RCC 7860 (cell line): ENCODE measurements at regions not wholly inside any gene's neighbourhood (a gene's known extent, or its start where the extent isn't known, plus 50 kb on each side); places are given as distances from the start of the nearest gene placed in this dataset.
"Not testable (repeated sequence)": the region's sequence is repeated elsewhere in the genome, so short reads cannot be mapped to it uniquely, and the experiment has no call there.

Source experiments
- DNase-seq: peaks from one replicate; pipeline ENCODE4 v3.0.0-alpha.2; 2015; ENCODE audit warnings: low spot score
- FAIRE-seq: peaks from 2 replicates; lab custom pipeline; 2012; peaks lifted over from hg19 to GRCh38; lab: Jason Lieb, UNC

DNA sequence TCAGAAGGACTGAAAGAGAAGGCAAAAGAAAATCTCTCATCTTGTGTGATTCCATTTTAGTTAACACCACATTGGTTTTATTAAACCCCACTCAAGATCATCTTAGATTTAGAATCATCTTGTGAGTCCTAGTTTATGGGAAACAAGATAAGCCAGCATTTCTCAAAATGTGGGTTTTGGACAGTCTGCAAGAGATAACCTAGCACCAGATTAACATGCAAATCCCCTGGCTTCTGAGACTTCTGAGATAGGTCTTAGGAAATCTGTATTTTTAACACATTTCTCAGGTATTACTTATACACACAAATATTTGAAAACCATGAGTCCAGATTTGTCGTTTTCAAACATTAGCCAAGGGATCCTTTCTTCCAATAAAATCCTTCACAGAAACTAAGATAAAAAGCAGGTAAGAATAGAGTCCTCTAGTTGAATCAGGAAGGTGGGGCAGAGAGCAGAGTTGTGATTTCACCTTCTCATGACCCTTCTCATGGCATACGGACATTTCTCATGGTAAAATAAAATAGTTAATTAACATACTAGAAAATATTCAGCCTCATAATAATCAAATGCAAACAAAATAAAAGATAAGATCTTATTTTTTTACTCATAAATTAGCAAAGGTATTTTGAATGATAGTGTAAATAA is 287.2 kb upstream of the FN1 start:
- DNase-seq: no peak
- FAIRE-seq: peak; percentile 22

DNA sequence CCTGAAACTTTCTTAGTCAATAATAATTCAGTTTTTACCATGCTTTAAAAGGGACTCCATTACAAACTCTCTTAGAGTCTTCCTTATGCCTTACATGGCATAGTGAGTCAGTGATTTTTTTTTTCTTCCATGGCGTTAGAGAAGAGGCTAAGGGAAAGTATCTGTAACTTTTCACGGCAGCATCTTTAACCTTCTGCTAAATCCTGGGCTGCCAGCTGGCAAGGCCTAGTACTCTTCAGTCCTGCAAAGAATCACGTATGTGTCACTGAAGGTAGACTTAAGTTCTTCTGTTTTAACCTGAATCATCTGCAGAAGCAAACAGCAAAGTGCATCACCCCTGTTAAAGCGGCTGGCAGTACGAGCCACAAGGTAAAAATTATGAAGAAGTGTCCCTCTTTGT is 286.3 kb upstream of the FN1 start:
- FAIRE-seq (no peak), DNase-seq (no peak)

DNA sequence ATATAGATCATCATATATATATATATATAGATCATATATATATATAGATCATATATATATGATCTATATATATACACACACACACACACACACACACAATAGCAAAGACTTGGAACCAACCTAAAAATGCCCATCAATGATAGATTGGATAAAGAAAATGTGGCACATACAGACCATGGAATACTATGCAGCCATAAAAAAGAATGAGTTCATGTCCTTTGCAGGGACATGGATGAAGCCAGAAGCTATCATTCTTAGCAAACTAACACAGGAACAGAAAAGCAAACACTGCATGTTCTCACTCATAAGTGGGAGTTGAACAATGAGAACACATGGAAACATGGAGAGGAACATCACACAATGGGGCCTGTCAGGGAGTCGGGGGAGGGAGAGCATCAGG is 285.6 kb upstream of the FN1 start:
- FAIRE-seq, DNase-seq: not testable (repeated sequence)

DNA sequence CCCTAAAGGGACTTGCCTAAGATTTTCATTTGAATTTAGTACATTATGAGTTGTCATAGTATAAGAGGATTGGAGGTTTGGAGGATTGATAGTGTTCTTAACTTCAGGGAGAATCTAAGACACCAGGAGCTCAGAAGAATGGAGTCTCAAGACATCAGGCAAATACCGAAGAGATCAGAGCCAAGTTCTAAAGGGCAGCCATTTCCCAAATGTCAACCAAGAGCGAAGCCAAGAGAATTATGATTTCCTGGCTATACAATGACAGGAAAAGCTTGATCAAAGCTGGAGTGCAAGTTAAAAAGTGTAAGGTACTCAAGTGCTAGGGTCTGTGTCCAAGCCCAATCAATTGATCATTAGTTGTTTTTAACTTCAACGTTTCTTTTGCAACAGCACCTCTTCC is 283.0 kb upstream of the FN1 start:
- DNase-seq (no peak), FAIRE-seq (no peak)

DNA sequence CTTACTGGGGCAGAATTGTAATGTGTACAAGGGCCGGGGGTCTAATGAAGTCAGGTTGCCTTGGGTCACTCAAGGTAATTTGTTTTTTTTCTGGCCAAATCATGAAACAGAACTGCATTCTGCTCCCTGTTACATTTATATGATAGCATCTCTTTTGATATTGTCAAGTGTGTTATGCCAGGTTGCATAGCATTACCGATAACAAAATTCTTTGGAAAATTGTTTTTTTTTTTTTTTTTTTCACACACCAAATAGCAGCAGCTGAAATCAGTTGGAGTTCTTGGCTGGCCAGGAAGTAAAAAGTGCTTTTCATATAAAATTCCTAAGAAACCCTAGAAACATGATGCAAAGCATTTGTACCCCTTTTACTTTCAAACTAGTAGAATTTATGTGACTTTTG is 282.6 kb upstream of the FN1 start:
- no peak for FAIRE-seq
- no peak for DNase-seq

DNA sequence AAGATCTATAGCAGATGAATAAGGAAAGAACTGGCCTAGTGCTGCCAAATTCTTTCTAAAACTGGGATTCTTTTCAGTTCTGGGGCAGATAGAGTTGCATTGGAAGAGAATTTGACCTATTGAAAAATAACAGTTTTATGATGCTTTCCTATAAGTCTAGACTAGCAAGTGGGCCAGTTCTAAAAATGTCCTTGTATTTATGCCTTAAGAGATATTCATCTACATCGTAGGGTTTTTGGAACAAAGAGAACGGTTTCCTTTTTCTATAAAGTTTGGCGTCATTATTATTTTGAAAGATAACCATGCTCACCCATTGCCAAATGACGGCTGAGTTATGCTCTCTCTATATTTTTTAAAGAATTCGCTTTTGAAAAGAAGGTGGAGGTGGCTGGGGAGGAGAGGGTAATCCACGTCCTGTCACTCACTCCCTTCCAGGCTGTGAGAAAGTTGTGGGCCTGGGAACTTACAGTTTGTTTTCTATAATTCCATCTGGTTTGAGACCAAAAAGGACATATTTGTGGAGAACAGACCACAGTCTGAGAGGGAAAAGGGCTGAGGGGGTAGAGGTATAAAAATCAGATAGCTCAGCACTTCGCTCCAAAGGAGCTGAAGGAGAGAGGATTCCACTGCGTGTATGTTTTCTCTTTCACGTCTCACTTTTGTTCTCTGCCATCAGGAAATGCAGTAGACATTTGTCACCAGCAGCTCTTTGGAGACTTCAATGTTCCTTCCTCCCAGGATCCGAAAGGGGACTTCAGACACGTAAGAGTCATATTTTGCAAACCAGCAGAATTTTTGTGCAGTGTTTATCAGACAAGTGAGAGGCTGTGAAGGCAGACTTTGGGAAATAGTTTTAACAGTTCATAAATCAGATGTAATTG is 281.9 kb upstream of the FN1 start:
- no peak for FAIRE-seq

DNA sequence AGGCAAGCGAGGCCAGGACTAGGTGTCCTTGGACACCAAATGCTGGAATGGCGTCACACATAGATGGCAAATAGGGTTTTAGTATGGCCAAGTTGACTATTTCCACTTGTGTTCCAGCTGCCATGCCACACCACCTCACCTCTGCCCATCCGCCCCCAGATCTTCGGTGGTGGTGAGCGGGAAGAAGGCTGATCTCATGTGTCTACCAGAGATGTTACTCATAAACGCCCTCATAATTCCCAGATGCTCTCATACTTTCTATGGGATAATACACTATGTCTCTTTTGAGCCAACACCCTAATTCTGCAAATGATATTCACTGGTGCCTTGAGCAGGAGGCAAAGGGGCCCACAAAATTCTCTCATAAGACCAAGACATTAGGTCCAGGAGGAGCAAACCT is 281.1 kb upstream of the FN1 start:
- FAIRE-seq: no peak
- DNase-seq: no peak

More for the DNA sequence above, 281.9 kb upstream of the FN1 start:
- DNase-seq: no peak

DNA sequence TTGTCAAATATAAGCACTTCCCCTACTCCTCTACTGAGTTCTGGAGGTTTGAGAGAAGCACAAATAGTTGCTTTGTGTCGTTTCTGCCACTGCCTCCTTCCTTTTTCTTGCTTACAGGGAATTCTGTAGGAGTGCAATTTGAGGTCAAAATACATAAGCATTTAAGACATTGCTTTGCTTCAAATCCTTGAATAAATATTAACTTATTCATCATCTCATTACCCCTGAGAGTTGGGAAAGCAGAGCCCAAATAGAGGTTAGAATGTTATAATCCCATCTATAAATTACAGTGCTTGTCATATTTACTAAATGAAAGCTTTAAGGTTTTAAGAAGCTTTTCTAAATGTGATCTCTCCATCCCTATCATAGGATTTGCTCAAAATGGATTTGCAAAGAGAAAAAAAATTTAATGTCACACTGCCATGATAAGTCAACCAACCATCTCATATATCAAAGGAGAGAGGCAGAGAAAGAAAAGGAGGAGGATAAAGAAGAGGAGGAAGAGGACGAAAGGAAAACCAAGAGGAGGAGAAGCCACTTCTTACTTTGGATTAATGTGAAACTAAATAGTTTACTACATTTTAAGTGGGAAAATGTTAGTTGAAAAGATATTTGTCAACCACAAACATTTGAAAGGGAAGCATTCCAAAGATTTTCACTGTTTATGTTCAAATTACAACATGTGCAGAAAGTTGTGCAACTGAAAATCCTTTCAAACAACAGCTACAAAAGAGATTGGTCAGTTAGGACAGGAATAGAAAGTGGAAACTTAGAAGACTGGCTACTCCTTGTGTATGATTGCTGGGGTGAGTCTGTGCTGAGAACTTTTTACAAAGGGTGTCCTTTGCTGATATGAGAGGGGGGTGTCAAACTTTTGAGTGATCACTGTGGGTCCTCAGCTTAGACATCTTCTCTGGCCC is 277.3 kb upstream of the FN1 start:
- peak; percentile 84 for DNase-seq

DNA sequence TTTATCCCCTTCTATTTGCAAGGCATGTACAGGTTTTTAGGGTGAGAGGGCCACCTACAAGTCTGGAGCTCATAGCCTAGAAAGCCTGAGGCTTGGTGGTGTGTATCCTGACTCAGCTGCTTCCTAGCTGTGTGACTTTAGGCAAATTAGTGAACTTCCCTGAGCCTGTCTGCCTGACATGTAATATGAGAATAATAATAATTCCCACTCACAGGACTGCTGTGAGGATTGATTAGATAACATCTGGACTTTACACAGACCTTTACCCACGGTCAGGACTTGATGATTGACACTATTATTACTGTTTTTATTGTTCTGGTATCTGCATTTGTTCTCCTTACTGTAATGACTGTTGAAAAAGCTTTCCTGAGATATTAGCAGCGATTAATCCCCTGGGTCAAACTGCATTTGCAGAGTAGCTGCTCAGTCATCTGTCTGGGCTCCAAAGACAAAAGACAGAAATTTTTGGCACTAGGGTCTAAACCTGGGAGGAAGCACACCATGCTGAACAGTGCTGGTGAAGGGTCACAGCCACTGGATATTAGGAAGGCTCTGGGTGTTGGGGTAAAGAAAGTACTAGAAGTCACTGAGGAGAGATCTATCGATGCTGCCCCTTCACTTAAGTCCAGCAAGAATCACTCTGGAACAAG is 276.5 kb upstream of the FN1 start:
- DNase-seq (peak; percentile 46), FAIRE-seq (peak; percentile 32)

More for the DNA sequence above, 277.3 kb upstream of the FN1 start:
- FAIRE-seq: peak; percentile 96

DNA sequence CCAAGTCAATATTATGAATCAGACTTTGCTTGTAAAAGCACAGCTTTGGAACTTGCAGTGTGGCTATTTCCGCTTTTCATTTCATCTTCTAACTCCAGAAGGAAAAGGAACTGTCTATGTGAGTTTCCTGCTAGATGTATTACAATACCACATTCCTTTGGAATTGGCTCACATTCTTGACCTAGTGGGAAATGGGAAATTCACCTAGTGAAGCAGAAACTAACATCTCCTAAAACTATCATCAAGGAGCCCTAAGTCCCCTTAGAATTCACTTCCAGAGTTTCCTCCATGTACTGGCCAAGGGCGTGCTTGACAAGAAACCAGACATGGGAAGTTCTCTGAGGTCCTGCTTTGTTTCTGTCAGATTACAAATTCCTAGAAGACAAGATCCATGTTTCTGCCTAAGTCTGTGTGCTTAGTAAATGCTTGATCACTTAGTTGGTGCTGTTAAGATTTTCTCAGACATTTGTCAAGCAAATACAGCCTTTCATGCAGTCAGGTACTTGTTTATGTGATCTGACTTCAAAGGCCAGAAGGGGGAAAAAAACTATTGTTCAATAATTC is 275.7 kb upstream of the FN1 start:
- DNase-seq: peak; percentile 94
- peak; percentile 96 for FAIRE-seq

DNA sequence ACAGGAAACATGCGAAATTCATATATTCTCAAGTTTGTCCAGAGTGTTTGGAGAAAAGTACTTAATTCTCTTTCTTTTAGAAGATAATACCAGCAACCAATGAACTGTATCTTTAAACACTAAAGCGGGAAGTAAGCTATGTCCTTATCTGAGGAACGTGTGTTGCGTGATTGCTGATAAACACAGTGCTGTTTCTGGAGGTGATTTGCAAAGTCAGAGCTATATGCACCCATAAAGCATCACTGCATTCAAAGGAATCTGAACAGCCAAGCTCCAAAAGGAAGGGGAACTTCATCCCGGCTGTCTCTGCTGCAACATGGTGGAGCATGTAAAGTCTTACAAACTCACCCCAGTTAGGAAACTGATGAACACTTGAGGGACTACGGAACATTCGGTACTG is 271.7 kb upstream of the FN1 start:
- no peak for DNase-seq
- FAIRE-seq: no peak

DNA sequence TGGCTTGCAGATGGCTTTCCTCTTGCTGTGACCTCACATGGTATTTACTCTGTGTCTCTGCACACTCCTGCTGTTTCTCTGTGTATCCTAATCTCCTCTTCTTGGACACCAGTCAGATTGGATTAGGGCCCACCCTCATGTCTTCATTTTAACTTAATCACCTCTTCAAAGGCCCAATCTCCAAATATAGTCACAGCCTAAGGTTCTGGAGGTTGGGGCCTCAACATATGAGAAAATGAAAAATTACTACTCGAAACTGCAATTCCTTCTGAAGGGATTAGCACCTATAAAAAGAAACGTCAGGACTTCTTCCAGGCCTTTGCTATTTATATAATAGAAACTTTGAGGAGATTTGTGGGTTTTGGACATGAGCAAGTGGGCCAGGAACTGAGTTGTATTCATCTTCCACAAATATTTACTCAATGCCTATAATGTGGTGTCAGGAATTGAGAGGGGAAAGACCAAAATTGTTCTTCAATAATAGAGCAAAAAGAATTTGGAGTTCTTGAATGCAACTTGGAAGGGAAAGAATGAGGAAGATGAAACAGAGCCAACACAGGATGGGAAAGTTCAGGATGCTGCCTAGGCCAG is 270.0 kb upstream of the FN1 start:
- DNase-seq: no peak
- no peak for FAIRE-seq

DNA sequence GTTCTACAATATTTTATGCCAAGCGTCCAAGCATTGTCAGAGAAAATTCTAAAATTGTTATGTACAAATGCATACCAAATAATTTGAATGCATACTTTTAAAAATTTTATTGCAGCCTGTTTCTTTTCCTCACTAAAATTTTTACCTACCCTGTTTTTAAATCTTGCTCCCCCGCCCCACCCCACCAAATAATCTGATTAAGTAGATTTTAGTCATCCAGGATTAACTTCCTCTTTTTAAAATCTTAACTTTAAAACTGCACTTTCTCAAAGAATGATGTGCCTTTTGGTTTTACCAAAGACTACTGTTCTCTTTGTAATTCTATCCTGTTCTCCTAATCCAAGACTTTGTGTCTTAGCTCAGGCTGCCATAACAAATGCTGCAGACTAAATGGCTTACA is 269.4 kb upstream of the FN1 start:
- FAIRE-seq: no peak

DNA sequence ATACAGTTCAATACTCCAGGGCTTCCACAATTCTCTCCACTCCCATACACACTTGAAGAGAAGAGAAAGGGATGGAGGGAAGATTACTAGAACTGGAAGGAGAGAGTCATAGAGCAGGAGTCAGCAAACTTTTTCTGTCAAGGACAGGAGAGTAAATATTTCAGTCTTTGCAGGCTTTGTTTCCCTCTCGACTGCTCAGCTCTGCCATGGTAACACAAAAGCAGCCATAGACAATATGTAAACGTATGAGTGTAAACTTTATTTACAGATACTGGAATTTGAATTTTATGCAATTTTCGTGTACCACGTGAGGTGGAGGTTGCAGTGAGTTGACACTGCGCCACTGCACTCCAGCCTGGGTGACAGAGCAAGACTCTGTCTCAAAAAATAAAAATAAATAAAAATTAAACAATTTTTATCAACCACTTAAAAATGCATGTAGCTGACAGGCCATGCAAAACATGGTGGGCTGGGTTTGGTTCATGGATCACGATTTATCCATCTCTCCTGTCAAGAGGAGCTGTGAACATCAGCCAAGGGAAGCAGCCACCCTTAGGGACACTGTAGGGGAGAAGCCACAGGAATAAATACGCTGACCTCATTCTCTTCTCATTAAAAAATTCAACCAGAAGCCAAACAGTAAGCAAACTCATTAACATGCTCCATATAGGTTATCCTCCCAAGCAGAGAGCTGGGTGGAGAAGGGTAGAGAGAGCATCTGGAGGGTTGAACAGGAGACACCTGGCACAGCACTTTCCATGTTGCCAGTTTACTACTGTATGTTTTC is 266.4 kb upstream of the FN1 start:
- no peak for DNase-seq
- no peak for FAIRE-seq

More for the DNA sequence above, 269.4 kb upstream of the FN1 start:
- DNase-seq: no peak

DNA sequence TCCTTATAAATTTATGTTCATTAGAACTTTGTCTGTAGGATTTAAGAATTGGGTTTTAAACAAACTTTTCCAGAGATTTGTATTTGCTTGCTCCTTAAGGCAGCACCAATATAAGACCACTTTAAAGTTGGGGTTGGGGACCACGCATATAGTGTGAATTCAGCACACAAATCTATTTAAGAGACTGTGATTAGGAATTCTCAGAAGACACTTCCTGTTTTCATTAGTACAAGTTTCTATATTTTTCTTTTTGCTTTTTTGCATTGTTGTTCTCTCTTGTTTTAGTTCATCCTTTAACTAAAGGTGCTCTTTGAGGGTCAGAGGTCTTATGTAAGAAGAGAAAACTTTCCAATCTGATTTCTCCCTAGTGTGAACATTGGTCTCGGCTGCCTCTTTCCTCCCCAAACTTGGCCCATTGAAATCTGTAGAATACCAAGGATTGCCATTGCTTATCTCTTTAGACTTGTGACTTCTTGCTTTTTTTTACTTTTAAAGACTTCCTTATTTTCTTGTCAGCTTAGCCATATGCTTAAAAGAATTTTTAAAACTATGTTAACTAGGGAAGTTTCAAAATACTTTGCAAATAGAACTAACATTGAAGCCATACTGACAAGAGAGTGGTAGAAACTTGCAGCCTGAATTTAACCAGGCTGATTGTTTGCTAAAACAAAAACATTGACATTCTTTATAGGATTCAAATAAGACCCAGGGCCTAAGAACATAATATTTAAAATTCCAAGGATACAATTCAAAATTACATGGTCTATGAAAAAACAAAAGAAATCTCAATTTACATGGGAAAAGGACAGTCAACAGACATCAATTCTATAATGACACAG is 264.1 kb upstream of the FN1 start:
- FAIRE-seq: no peak
- no peak for DNase-seq

DNA sequence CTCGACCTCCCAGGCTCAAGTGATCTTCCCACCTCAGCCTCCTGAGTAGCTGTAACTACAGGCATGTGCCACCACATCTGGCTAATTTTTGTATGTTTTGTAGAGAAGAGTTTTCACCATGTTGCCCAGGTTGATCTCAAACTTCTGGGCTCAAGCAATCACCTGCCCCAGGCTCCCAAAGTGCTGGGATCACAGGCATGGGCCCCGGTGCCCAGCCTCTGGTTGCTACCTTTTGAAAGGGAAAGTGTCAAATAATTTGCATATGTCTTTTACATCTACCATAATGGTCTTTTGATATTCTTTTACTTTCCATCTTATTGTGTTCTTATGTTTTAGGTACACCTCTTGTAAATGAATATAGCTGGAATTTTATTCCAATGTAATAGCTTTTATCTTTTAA is 263.1 kb upstream of the FN1 start:
- no peak for DNase-seq
- FAIRE-seq: no peak

DNA sequence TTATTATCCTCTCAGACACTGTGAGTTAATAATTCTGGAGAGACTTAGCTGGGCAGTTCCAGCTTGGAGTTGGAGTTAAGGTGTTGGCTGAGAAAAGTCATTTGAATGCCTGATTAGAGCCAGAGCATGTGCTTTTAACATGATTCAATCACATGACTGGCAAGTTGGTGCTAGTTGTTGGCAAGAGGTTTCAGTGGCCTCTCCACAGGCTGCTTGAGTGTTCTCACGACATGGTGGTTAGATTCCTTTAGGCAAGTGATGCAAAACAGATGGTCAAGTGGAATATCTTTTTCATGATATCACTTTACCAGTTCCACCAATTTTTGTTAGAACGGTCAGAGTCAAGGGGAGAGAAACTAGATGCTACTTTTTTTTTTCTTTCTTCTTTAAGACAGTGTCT is 262.7 kb upstream of the FN1 start:
- DNase-seq: peak; percentile 98
- peak; percentile 99 for FAIRE-seq

DNA sequence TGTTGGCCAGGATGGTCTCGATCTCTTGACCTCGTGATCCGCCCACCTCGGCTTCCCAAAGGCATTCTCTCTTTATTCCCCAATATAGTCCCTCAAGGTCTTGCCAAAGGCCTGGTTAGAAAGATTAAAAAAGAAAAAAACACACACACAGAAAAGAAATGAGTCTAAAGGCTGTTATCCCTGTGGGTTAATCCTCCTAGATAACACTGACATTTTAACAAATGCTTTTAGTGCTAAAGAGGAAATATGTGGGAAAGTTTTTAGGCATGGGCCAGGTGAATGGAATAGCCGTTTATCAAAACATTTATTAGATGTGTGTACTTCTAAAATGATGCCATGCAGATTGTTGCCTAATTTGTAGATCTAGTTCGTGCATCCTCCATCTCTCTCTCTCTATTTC is 261.6 kb upstream of the FN1 start:
- no peak for DNase-seq
- FAIRE-seq: no peak
